GM12864 (cell line): ENCODE measurements at regions not wholly inside any gene's neighbourhood (a gene's known extent, or its start where the extent isn't known, plus 50 kb on each side); places are given as distances from the start of the nearest gene placed in this dataset.

Experiments
- DNase-seq: peaks from one replicate; pipeline ENCODE4 v3.0.0-alpha.2; 2011; ENCODE audit warnings: low read depth
- H3K4me3 ChIP-seq: 2 replicates; pipeline ENCODE4 v1.5.1; 2011; ENCODE audit warnings: mild to moderate bottlenecking, low read depth, low read length, control low read depth
- TF ChIP-seq, protein P1 (sequence below): IDR thresholded peaks from 2 replicates; pipeline ENCODE4 v1.5.1; 2011; ENCODE audit warnings: low read depth, mild to moderate bottlenecking, moderate library complexity, low read length, control low read depth, inconsistent platforms; ENCODE audit errors: missing control alignments

GRCh38 chr7:118072893-118073674, 110.9 kb upstream of the LSM8 start:
- DNase-seq, result no peak
- H3K4me3 ChIP-seq, result no peak overlapping the region
- TF ChIP-seq, protein P1, sequence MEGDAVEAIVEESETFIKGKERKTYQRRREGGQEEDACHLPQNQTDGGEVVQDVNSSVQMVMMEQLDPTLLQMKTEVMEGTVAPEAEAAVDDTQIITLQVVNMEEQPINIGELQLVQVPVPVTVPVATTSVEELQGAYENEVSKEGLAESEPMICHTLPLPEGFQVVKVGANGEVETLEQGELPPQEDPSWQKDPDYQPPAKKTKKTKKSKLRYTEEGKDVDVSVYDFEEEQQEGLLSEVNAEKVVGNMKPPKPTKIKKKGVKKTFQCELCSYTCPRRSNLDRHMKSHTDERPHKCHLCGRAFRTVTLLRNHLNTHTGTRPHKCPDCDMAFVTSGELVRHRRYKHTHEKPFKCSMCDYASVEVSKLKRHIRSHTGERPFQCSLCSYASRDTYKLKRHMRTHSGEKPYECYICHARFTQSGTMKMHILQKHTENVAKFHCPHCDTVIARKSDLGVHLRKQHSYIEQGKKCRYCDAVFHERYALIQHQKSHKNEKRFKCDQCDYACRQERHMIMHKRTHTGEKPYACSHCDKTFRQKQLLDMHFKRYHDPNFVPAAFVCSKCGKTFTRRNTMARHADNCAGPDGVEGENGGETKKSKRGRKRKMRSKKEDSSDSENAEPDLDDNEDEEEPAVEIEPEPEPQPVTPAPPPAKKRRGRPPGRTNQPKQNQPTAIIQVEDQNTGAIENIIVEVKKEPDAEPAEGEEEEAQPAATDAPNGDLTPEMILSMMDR, result no peak

DNA sequence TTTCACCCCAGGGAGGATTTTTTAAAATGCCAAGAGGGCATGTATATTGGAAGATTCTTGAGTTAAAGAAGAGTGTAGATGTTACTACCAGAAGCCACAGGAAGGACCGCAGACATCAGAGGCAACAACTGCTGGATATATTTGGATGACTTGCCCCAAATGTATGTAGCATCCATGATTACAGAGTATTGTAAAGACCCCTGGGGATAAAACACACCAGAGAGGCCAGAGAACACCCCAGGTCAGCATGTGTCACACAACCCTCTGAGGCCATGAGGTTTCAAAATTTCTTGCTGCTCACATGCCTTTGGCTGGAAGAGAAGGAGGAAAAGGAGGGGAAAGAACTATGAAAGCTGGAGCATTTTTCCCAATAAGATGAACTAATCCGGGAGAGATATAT, 108.0 kb upstream of the LSM8 start:
- TF ChIP-seq, protein P1, result no peak
- H3K4me3 ChIP-seq, result no peak overlapping the region
- DNase-seq, result no peak

- H3K4me3 ChIP-seq, result no peak overlapping the region
- TF ChIP-seq, protein P1, result no peak
- no peak for DNase-seq
These were observed 107.4 kb upstream of the LSM8 start for GRCh38 chr7:118076564-118076963.

DNA sequence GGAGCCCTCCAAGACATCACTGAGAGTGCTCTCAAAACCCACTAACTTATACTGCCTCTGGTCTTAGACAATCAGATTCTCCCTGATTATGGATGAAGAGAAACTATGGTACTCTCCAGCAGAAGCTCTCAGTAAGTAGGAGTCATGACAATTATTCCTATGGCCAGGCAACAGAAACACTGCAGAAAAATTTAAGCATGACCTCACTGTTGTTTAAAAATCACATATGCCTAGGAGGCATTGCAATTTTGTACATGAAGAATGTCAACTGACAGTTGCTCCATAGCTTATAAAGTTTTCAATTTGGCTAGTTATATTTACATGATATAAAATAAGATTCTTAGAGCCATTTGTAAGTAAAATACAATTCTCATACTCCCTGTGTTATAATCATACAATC, 105.9 kb upstream of the LSM8 start:
- H3K4me3 ChIP-seq, result no peak overlapping the region
- TF ChIP-seq, protein P1, result no peak
- DNase-seq, result no peak

DNA sequence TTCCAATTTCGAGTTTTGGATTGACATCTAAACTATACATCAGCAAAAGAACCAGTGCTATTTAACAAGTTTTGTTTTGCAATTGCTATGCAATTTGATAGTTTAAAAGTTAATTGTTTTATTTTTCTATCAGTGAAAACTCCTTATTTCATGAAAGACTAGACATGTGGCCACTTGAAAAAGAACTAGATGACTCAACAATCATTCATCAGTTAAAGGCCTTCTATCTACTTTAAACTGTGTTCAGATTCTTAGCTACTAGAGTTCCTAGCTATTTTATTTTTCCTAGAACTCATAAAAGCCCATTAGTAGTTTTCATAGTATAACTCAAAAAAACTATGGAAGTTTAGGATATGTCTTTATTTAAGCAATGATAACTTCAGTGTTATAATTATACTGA, 104.6 kb upstream of the LSM8 start:
- no peak for DNase-seq
- H3K4me3 ChIP-seq, result no peak overlapping the region
- TF ChIP-seq, protein P1, result no peak

DNA sequence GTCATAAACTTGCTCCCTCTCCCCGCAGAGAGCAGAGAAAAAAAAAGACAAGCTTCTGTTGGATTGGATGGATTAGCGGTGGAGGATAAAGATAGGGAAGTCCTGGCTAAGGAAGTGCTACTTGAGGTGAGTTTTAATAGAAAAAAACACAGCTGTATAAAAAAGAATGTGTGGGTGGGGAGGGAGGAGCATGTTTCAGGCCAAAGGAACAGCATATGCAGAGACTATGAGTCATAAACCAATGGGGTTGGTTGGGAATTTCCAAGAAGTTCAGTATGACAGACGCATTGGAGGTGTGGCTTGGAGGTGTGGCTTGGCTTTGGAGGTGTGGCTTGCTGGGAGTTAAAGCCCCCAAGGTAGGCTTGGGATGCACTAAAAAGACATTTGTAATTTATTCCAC, 103.0 kb upstream of the LSM8 start:
- DNase-seq, result peak; percentile 24
- no peak overlapping the region for H3K4me3 ChIP-seq
- TF ChIP-seq, protein P1, result no peak

GRCh38 chr7:118082506-118082905, 101.5 kb upstream of the LSM8 start:
- DNase-seq, result no peak
- TF ChIP-seq, protein P1, result no peak
- no peak overlapping the region for H3K4me3 ChIP-seq
